Breast epithelium (tissue), 3 donors: ENCODE measurements at regions not wholly inside any gene's neighbourhood (a gene's known extent, or its start where the extent isn't known, plus 50 kb on each side); places are given as distances from the start of the nearest gene placed in this dataset.

ENCODE experiments used
- POLR2A ChIP-seq: fragments of 450-650 bp; IDR thresholded peaks from one replicate; pipeline ENCODE4 v1.6.1; 2016; ENCODE audit warnings: antibody characterized with exemption, mild to moderate bottlenecking, moderate library complexity
- POLR2AphosphoS5 ChIP-seq, 3 donors: sonication (generic); formaldehyde crosslinking; IDR thresholded peaks; one replicate each; pipeline ENCODE4 v1.6.1; 2017; ENCODE audit warnings: antibody characterized with exemption in 3 of 3
- TF ChIP-seq, protein P1 (sequence below), 3 donors: fragments of 450-650 bp; IDR thresholded peaks; one replicate each; pipeline ENCODE4 v1.5.1; 2016 to 2017; ENCODE audit warnings: antibody characterized with exemption in 3 of 3, mild to moderate bottlenecking in 3 of 3, moderate library complexity in 3 of 3

DNA sequence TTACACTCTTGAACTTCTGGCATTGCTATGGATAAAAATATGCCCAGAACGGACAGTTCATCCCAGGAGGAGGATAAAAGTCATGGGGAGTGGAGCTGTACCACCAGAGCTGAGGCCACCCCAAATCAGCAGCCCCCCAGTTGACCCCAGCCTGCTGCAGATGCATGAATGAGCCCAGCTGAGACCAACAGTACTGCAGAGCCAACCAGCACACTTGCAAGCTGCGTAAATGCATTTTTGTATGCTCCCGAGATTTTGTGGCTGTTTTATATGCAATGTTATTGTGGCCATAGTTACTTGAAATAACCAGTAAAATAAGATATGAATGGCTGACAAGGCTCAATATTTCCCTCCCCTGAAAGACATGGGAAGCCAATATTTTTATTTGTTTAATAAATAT, 264.6 kb downstream of the DUSP10 start:
- TF ChIP-seq, protein P1, sequence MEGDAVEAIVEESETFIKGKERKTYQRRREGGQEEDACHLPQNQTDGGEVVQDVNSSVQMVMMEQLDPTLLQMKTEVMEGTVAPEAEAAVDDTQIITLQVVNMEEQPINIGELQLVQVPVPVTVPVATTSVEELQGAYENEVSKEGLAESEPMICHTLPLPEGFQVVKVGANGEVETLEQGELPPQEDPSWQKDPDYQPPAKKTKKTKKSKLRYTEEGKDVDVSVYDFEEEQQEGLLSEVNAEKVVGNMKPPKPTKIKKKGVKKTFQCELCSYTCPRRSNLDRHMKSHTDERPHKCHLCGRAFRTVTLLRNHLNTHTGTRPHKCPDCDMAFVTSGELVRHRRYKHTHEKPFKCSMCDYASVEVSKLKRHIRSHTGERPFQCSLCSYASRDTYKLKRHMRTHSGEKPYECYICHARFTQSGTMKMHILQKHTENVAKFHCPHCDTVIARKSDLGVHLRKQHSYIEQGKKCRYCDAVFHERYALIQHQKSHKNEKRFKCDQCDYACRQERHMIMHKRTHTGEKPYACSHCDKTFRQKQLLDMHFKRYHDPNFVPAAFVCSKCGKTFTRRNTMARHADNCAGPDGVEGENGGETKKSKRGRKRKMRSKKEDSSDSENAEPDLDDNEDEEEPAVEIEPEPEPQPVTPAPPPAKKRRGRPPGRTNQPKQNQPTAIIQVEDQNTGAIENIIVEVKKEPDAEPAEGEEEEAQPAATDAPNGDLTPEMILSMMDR (IDR thresholded peaks at IDR 0.05) = no peak
- TF ChIP-seq POLR2A = no peak
- no peak for TF ChIP-seq POLR2AphosphoS5 (IDR thresholded peaks at IDR 0.05)
